ENCODE measurements at regions not wholly inside any gene's neighbourhood (a gene's known extent, or its start where the extent isn't known, plus 50 kb on each side); places are given as distances from the start of the nearest gene placed in this dataset.

DNA sequence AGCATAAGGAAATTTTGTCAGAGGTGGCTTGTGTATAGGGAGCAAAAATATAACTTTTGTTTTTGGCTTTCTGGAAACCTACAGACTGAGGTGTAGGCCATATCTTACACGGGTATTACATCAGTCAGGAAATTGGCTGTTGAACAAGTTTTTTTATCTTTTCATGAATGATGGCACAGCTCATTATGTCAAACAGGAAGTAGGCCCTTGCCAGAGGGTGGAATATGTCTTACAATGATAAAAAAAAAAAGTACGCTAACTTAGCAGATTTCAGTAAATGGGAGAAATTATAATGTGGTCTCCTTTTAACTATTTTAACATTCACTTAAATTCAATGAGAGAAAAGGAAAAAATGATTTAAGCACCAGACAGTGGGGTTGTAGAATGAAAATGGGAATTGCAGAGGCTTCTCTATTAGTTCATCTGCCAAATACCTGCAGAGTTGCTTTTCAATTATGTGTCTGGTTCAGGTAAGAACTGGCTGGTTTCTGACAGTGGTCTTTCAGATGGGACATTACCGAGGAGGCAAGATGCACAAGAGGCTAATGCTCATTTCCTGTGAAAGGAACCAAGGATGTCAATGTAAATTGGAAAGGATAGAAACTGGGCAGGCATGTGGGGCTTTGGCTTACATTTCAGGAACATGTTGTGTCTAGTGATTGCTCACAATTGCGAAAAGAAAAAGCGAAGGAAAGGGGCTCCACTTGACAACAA lies 169.9 kb downstream of the NNT start (continued):
- TF ChIP-seq ZNF592 (IDR thresholded peaks at IDR 0.05) (peak; percentile 42; the same call in 1 of the 2 replicates), ZNF316 (IDR thresholded peaks at IDR 0.05) (no peak), PRPF4 (IDR thresholded peaks at IDR 0.05; ENCODE audit: insufficient read depth, low read depth, low read length, poor library complexity, severe bottlenecking) (no peak), TCF3 (CRISPR knock-in tag; IDR thresholded peaks at IDR 0.05) (peak; percentile 61), NELFE (IDR thresholded peaks at IDR 0.05; ENCODE audit: insufficient read depth, insufficient read length) (no peak), NR2C2 (CRISPR knock-in tag; IDR thresholded peaks at IDR 0.05) (no peak), NR2C2 (tag; IDR thresholded peaks at IDR 0.05) (peak; percentile 81), GATA2 (CRISPR knock-in tag; IDR thresholded peaks at IDR 0.05) (no peak), POLR2H (tag; IDR thresholded peaks at IDR 0.05; ENCODE audit: low read depth) (peak; percentile 27), NUFIP1 (IDR thresholded peaks at IDR 0.05; ENCODE audit: partially characterized antibody) (no peak), THRB (CRISPR knock-in tag; conservative IDR thresholded peaks at IDR 0.05) (no peak), ZNF639 (CRISPR knock-in tag; conservative IDR thresholded peaks at IDR 0.05 in 1 of 2, IDR thresholded peaks at IDR 0.05 in 1 of 2) (peak in 1 of 2 experiments; percentile 74; a peak in 2 of 4 replicates), CHCHD3 (CRISPR knock-in tag; IDR thresholded peaks at IDR 0.05) (no peak), ATF4 (CRISPR knock-in tag; IDR thresholded peaks at IDR 0.05) (peak; percentile 98), HEY1 (CRISPR knock-in tag; IDR thresholded peaks at IDR 0.05; ENCODE audit: borderline replicate concordance) (0 out of 2 replicates have a peak, but pooled peaks have one; percentile 54), SAP30 (IDR thresholded peaks at IDR 0.05; ENCODE audit: borderline replicate concordance, insufficient read depth, low read depth, low read length, poor library complexity, severe bottlenecking) (no peak), KLF16 (IDR thresholded peaks at IDR 0.05) (no peak), MECOM (CRISPR knock-in tag; IDR thresholded peaks at IDR 0.05) (peak; percentile 6; the same call in 1 of the 2 replicates), EP400 (IDR thresholded peaks at IDR 0.05) (0 out of 2 replicates have a peak, but pooled peaks have one; percentile 37), ZNF644 (tag; IDR thresholded peaks at IDR 0.05; ENCODE audit: low read depth) (peak; percentile 61; the same call in 1 of the 2 replicates)
